HG02840 (cell line): ENCODE measurements at regions not wholly inside any gene's neighbourhood (a gene's known extent, or its start where the extent isn't known, plus 50 kb on each side); places are given as distances from the start of the nearest gene placed in this dataset.

Experiments used
- ATAC-seq: cut with Tn5 transposase; IDR thresholded peaks from one replicate; pipeline ENCODE4 v1.9.1; 2021; ENCODE audit warnings: mild to moderate bottlenecking, moderate library complexity, moderate number of reproducible peaks; ENCODE audit not compliant: unreplicated experiment, low FRiP score

GRCh38 chr1:204818998-204819397 lies 51.7 kb upstream of the NFASC start:
- ATAC-seq, result no peak

DNA sequence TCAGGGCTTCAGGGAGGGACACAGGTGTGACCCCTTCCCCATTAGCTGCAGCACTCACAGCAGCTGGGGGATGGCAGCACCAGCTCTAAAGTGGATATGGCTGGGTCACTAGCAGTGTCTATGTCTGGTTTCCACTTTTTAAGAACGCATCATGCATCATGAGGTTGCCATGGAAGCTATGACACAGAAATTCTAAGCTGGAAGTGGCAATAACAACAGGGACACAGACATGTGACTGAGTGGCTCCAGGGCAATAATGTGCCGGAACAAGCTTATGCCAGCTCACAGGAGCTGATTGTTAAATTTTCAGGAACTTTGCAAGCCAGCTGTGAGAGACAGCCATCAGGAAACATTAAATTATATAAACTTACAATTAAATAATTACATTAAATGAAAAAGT lies 51.2 kb upstream of the NFASC start:
- ATAC-seq, result no peak
